IMR-90 (cell line): ENCODE measurements at regions not wholly inside any gene's neighbourhood (a gene's known extent, or its start where the extent isn't known, plus 50 kb on each side); places are given as distances from the start of the nearest gene placed in this dataset.

Experiments
- ATAC-seq: fragments of 200-7000 bp; cut with Tn5 transposase; 2 replicates; pipeline ENCODE4 v1.9.1; 2020; ENCODE audit warnings: low read depth, mild to moderate bottlenecking, moderate library complexity
- BruUV-seq: library from RNA; stranded (reverse); fragments of 400-500 nt; replicated peaks from 2 replicates; lab custom pipeline; 2021; lab: Mats Ljungman, UMichigan
- CTCF ChIA-PET: fragments of 300-600 bp; formaldehyde crosslinking; extraction: SDS; loops from one replicate; lab custom pipeline; 2021; ENCODE audit warnings: antibody characterized with exemption; lab: Yijun Ruan, JAX
- POLR2A ChIA-PET: fragments of 300-600 bp; sonication (Branson Sonifier 250); formaldehyde crosslinking; loops from one replicate; lab custom pipeline; 2022; ENCODE audit warnings: antibody characterized with exemption; ENCODE audit not compliant: unreplicated experiment; lab: Charles Lee
- DNase-seq: peaks from one replicate; pipeline ENCODE4 v3.0.0; 2013
- H2AFZ ChIP-seq: replicated peaks from 2 replicates; pipeline ENCODE3; 2013; ENCODE audit warnings: low read length, mild to moderate bottlenecking; ENCODE audit not compliant: poor library complexity
- H2AK5ac ChIP-seq: 2 replicates; pipeline ENCODE4 v1.6.1; 2013; ENCODE audit warnings: low read depth, low read length, inconsistent platforms
- H2AK9ac ChIP-seq: replicated peaks from 2 replicates; pipeline ENCODE3; 2013; ENCODE audit warnings: mild to moderate bottlenecking, low read depth, low read length, moderate library complexity; ENCODE audit not compliant: poor library complexity
- H2BK120ac ChIP-seq: 2 replicates; pipeline ENCODE4 v1.6.1; 2013; ENCODE audit warnings: low read depth, low read length, inconsistent platforms
- H2BK15ac ChIP-seq: 3 replicates; pipeline ENCODE4 v1.6.1; 2013; ENCODE audit warnings: low read depth, low read length, inconsistent platforms
- H2BK20ac ChIP-seq: 2 replicates; pipeline ENCODE4 v1.6.1; 2013; ENCODE audit warnings: low read depth, mild to moderate bottlenecking, inconsistent platforms, low read length, moderate library complexity
- H2BK5ac ChIP-seq: 2 replicates; pipeline ENCODE4 v1.6.1; 2013; ENCODE audit warnings: mild to moderate bottlenecking, low read depth, low read length, inconsistent platforms; ENCODE audit not compliant: poor library complexity, severe bottlenecking
- H3K14ac ChIP-seq: replicated peaks from 2 replicates; pipeline ENCODE4 v1.6.1; 2013; ENCODE audit warnings: low read depth, low read length, inconsistent platforms
- H3K18ac ChIP-seq: 2 replicates; pipeline ENCODE4 v1.6.1; 2013; ENCODE audit warnings: low read depth, low read length, control low read depth
- H3K23ac ChIP-seq: 2 replicates; pipeline ENCODE4 v1.6.1; 2013; ENCODE audit warnings: low read depth, low read length, inconsistent platforms
- H3K27ac ChIP-seq: 2 replicates; pipeline ENCODE4 v1.5.1; 2013; ENCODE audit warnings: mild to moderate bottlenecking, control low read depth, low read length; ENCODE audit not compliant: insufficient read depth
- H3K27me3 ChIP-seq: 2 replicates; pipeline ENCODE4 v1.6.1; 2013; ENCODE audit warnings: low read length; ENCODE audit not compliant: control insufficient read depth, insufficient read depth
- H3K36me3 ChIP-seq: 2 replicates; pipeline ENCODE4 v1.6.1; 2013; ENCODE audit warnings: low read length, mixed read lengths; ENCODE audit not compliant: control insufficient read depth, insufficient read depth
- H3K4ac ChIP-seq: 2 replicates; pipeline ENCODE4 v1.6.1; 2013; ENCODE audit warnings: low read depth, low read length, inconsistent platforms
- H3K4me1 ChIP-seq: 2 replicates; pipeline ENCODE4 v1.6.1; 2013; ENCODE audit warnings: low read length, mixed read lengths; ENCODE audit not compliant: control insufficient read depth, insufficient read depth
- H3K4me2 ChIP-seq: 2 replicates; pipeline ENCODE4 v1.6.1; 2013; ENCODE audit warnings: low read depth, mild to moderate bottlenecking, control low read depth, low read length, moderate library complexity
- H3K4me3 ChIP-seq: 2 replicates; pipeline ENCODE4 v1.5.1; 2013; ENCODE audit warnings: low read depth, mild to moderate bottlenecking, control low read depth, low read length, moderate library complexity; ENCODE audit not compliant: insufficient read depth
- H3K56ac ChIP-seq: 2 replicates; pipeline ENCODE4 v1.6.1; 2013; ENCODE audit warnings: low read length, inconsistent platforms; ENCODE audit not compliant: insufficient read depth; ENCODE audit errors: extremely low read depth
- H3K79me1 ChIP-seq, 2 experiments: 2 replicates each; pipeline ENCODE4 v1.6.1; 2013; ENCODE audit warnings: low read length in 2 of 2, inconsistent platforms in 1 of 2, low read depth in 1 of 2
- H3K9ac ChIP-seq: 2 replicates; pipeline ENCODE4 v1.6.1; 2013; ENCODE audit warnings: low read depth, low read length, control low read depth
- H3K9me1 ChIP-seq: 2 replicates; pipeline ENCODE4 v1.6.1; 2013; ENCODE audit warnings: low read length, inconsistent platforms; ENCODE audit not compliant: insufficient read depth
- H3K9me3 ChIP-seq: 2 replicates; pipeline ENCODE4 v1.6.1; 2013; ENCODE audit warnings: low read length; ENCODE audit not compliant: control insufficient read depth, insufficient read depth
- H4K20me1 ChIP-seq: 2 replicates; pipeline ENCODE4 v1.6.1; 2013; ENCODE audit warnings: low read length, inconsistent platforms; ENCODE audit not compliant: insufficient read depth
- H4K5ac ChIP-seq: 2 replicates; pipeline ENCODE4 v1.6.1; 2013; ENCODE audit warnings: mild to moderate bottlenecking, low read depth, low read length, control low read depth
- H4K8ac ChIP-seq, 2 experiments: 2 replicates each; pipeline ENCODE4 v1.6.1; 2013; ENCODE audit warnings: low read depth in 2 of 2, low read length in 2 of 2, control low read depth in 1 of 2, inconsistent platforms in 1 of 2
- H4K91ac ChIP-seq: 2 replicates; pipeline ENCODE4 v1.6.1; 2013; ENCODE audit warnings: low read depth, low read length, inconsistent platforms; ENCODE audit not compliant: insufficient read depth
- BHLHE40 ChIP-seq: fragments of 150-350 bp; IDR thresholded peaks from 2 replicates; pipeline ENCODE4 v1.6.1; 2016; ENCODE audit warnings: mild to moderate bottlenecking, low read depth, low read length
- CEBPB ChIP-seq: IDR thresholded peaks from 2 replicates; pipeline ENCODE4 v1.6.1; 2012; ENCODE audit warnings: low read depth, low read length, improper control_type of control experiment
- CHD1 ChIP-seq: IDR thresholded peaks from 2 replicates; pipeline ENCODE4 v1.6.1; 2012; ENCODE audit warnings: low read depth, low read length, improper control_type of control experiment
- FOS ChIP-seq: fragments of 150-350 bp; IDR thresholded peaks from 2 replicates; pipeline ENCODE4 v1.6.1; 2016; ENCODE audit warnings: low read depth, low read length
- MAFK ChIP-seq: IDR thresholded peaks from 2 replicates; pipeline ENCODE4 v1.6.1; 2012; ENCODE audit warnings: low read depth, low read length, improper control_type of control experiment
- MAZ ChIP-seq: IDR thresholded peaks from 2 replicates; pipeline ENCODE4 v1.6.1; 2012; ENCODE audit warnings: low read depth, mild to moderate bottlenecking, low read length, improper control_type of control experiment, moderate library complexity, borderline replicate concordance
- MXI1 ChIP-seq: IDR thresholded peaks from 2 replicates; pipeline ENCODE4 v1.6.1; 2012; ENCODE audit warnings: low read depth, mild to moderate bottlenecking, low read length, moderate library complexity, borderline replicate concordance
- NFE2L2 ChIP-seq: fragments of 150-350 bp; IDR thresholded peaks from 2 replicates; pipeline ENCODE4 v1.6.1; 2016; ENCODE audit warnings: low read depth, mild to moderate bottlenecking, low read length
- POLR2A ChIP-seq: IDR thresholded peaks from 2 replicates; pipeline ENCODE4 v1.6.1; 2012; ENCODE audit warnings: mild to moderate bottlenecking, low read depth, low read length
- RAD21 ChIP-seq: IDR thresholded peaks from 2 replicates; pipeline ENCODE4 v1.6.1; 2012; ENCODE audit warnings: low read length, improper control_type of control experiment
- RCOR1 ChIP-seq: IDR thresholded peaks from 2 replicates; pipeline ENCODE4 v1.6.1; 2012; ENCODE audit warnings: mild to moderate bottlenecking, low read length, improper control_type of control experiment; ENCODE audit not compliant: insufficient replicate concordance
- RFX5 ChIP-seq: IDR thresholded peaks from 2 replicates; pipeline ENCODE4 v1.8.0; 2012; ENCODE audit warnings: low read depth, mild to moderate bottlenecking, low read length, moderate library complexity
- SMC3 ChIP-seq: fragments of 150-350 bp; IDR thresholded peaks from 2 replicates; pipeline ENCODE4 v1.6.1; 2016; ENCODE audit warnings: low read depth, mild to moderate bottlenecking, antibody characterized with exemption, low read length, moderate library complexity
- WGBS, 2 experiments: methylation state at CpG; one replicate each; pipeline versions ENCODE4 v1.1.5 to v1.1.7; 2013; ENCODE audit warnings: missing lambda C conversion rate in 2 of 2; ENCODE audit not compliant: insufficient read length in 1 of 2; ENCODE audit errors: extremely low coverage in 2 of 2; 5-methylcytosine and 5-hydroxymethylcytosine counted together
- dilution Hi-C: fragments of 300-500 bp; cut with HindIII; formaldehyde crosslinking; loops from one replicate; pipeline ENCODE4 v1.14.3; 2018; ENCODE audit warnings: low sequenced_read_pairs; ENCODE audit not compliant: unreplicated experiment
- in situ Hi-C: fragments of 300-500 bp; cut with MboI; formaldehyde crosslinking; loops from 3 replicates; pipeline ENCODE4 v1.14.3; 2019; ENCODE audit warnings: low sequenced_read_pairs, inconsistent platforms, mixed read lengths
- intact Hi-C: fragments of 100-400 bp; cut with micrococcal nuclease; formaldehyde crosslinking; loops from 2 replicates; pipeline ENCODE4 v1.10.0; 2022
- TF ChIP-seq, protein P1 (sequence below): conservative IDR thresholded peaks from 2 replicates; pipeline ENCODE4 v1.5.1; 2012; ENCODE audit warnings: mild to moderate bottlenecking, low read depth, low read length, improper control_type of control experiment
- TF ChIP-seq, protein P2 (sequence below): fragments of 150-350 bp; IDR thresholded peaks from 2 replicates; pipeline ENCODE4 v1.6.1; 2016; ENCODE audit warnings: low read depth, mild to moderate bottlenecking, low read length, moderate library complexity, borderline replicate concordance
- TF ChIP-seq, protein P3 (sequence below): fragments of 150-350 bp; IDR thresholded peaks from 2 replicates; pipeline ENCODE4 v1.6.1; 2017; ENCODE audit warnings: mild to moderate bottlenecking, antibody characterized with exemption, low read length, low read depth

DNA sequence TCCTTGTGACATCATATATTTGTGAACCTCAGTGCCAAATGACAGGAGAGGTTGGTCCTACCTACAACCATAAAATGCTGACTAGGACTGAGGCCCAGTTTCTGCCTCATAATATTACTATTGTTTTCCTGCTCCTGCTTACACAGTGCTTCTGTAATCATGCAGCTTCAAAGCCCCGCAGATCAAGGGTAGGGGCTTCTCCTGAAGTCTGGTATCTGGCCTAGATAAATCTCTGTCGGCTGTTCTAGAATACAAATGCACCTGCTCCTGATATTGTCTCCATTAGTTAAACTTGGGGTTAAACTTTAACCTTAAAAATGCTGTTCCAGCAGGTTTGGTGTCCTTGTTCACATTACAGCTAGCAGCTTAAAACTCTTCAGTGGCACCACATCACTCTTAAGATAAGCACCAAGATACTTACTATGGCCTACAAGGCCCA, 552.4 kb downstream of the TUSC7 start:
- ATAC-seq, result no peak
- no CpG with 5 or more reads among the region's 2 CpGs for WGBS, 2 experiments
- Histone ChIP-seq H3K9ac (no peak overlapping the region), H3K4me1 (no peaks in the 10 kb centered on the region), H4K8ac (no peak overlapping the region), H2AK5ac (no peak overlapping the region), H3K23ac (no peak overlapping the region), H3K27ac (no peak overlapping the region), H3K9me3 (no peaks in the 10 kb centered on the region), H2BK5ac (no peak overlapping the region), H3K27me3 (no peaks in the 10 kb centered on the region), H3K18ac (no peak overlapping the region), H4K20me1 (no peaks in the 10 kb centered on the region), H2BK15ac (no peak overlapping the region), H2BK20ac (no peak overlapping the region), H3K4me3 (no peak overlapping the region), H3K9me1 (no peaks in the 10 kb centered on the region), H3K36me3 (no peaks in the 10 kb centered on the region), H4K91ac (no peak overlapping the region), H3K14ac (no peak overlapping the region), H2BK120ac (no peak overlapping the region), H4K5ac (no peak overlapping the region), H3K4me2 (no peak overlapping the region), H2AK9ac (no peak overlapping the region), H2AFZ (no peak overlapping the region), H3K79me1 (no peaks in the 10 kb centered on the region), H3K56ac (no peak overlapping the region), H3K4ac (no peak overlapping the region)
- dilution Hi-C loops (no loop called here), in situ Hi-C loops (no loop called here), intact Hi-C loops (no loop called here)
- TF ChIP-seq RCOR1 (no peak), CHD1 (no peak), MXI1 (no peak), NFE2L2 (no peak), POLR2A (no peak), BHLHE40 (no peak), CEBPB (no peak), RFX5 (no peak), MAFK (no peak), SMC3 (no peak), FOS (no peak), MAZ (no peak), RAD21 (no peak)
- TF ChIP-seq, protein P1, sequence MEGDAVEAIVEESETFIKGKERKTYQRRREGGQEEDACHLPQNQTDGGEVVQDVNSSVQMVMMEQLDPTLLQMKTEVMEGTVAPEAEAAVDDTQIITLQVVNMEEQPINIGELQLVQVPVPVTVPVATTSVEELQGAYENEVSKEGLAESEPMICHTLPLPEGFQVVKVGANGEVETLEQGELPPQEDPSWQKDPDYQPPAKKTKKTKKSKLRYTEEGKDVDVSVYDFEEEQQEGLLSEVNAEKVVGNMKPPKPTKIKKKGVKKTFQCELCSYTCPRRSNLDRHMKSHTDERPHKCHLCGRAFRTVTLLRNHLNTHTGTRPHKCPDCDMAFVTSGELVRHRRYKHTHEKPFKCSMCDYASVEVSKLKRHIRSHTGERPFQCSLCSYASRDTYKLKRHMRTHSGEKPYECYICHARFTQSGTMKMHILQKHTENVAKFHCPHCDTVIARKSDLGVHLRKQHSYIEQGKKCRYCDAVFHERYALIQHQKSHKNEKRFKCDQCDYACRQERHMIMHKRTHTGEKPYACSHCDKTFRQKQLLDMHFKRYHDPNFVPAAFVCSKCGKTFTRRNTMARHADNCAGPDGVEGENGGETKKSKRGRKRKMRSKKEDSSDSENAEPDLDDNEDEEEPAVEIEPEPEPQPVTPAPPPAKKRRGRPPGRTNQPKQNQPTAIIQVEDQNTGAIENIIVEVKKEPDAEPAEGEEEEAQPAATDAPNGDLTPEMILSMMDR, result no peak
- TF ChIP-seq, protein P2, sequence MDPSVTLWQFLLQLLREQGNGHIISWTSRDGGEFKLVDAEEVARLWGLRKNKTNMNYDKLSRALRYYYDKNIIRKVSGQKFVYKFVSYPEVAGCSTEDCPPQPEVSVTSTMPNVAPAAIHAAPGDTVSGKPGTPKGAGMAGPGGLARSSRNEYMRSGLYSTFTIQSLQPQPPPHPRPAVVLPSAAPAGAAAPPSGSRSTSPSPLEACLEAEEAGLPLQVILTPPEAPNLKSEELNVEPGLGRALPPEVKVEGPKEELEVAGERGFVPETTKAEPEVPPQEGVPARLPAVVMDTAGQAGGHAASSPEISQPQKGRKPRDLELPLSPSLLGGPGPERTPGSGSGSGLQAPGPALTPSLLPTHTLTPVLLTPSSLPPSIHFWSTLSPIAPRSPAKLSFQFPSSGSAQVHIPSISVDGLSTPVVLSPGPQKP, result no peak
- TF ChIP-seq, protein P3, sequence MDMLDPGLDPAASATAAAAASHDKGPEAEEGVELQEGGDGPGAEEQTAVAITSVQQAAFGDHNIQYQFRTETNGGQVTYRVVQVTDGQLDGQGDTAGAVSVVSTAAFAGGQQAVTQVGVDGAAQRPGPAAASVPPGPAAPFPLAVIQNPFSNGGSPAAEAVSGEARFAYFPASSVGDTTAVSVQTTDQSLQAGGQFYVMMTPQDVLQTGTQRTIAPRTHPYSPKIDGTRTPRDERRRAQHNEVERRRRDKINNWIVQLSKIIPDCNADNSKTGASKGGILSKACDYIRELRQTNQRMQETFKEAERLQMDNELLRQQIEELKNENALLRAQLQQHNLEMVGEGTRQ, result no peak
- CTCF ChIA-PET, result no interaction called here
- no TSS peak for BruUV-seq
- POLR2A ChIA-PET, result no interaction called here
- DNase-seq, result no peak
